HG02840 (cell line): ENCODE measurements at regions not wholly inside any gene's neighbourhood (a gene's known extent, or its start where the extent isn't known, plus 50 kb on each side); places are given as distances from the start of the nearest gene placed in this dataset.

Source experiments
- ATAC-seq: cut with Tn5 transposase; IDR thresholded peaks from one replicate; pipeline ENCODE4 v1.9.1; 2021; ENCODE audit warnings: mild to moderate bottlenecking, moderate library complexity, moderate number of reproducible peaks; ENCODE audit not compliant: unreplicated experiment, low FRiP score

GRCh38 chr13:106143930-106144709, 391.3 kb downstream of the EFNB2 start:
- no peak for ATAC-seq

GRCh38 chr13:106143392-106143791, 392.1 kb downstream of the EFNB2 start:
- ATAC-seq, result no peak

- no peak for ATAC-seq
Measured at GRCh38 chr13:106140476-106140875, 395.0 kb downstream of the EFNB2 start.

- no peak for ATAC-seq
Measured at GRCh38 chr13:106139942-106140341, 395.5 kb downstream of the EFNB2 start.

GRCh38 chr13:106139377-106139776, 396.1 kb downstream of the EFNB2 start:
- no peak for ATAC-seq

- ATAC-seq, result no peak
Measured at GRCh38 chr13:106138620-106139019, 396.8 kb downstream of the EFNB2 start.

- no peak for ATAC-seq
Measured at GRCh38 chr13:106133025-106133424, 402.4 kb downstream of the EFNB2 start.

- ATAC-seq, result no peak
Measured at GRCh38 chr13:106132216-106132615, 403.2 kb downstream of the EFNB2 start.

GRCh38 chr13:106129993-106130392, 405.5 kb downstream of the EFNB2 start:
- ATAC-seq, result no peak

- ATAC-seq, result no peak
Measured at GRCh38 chr13:106129273-106129672, 406.2 kb downstream of the EFNB2 start.

GRCh38 chr13:106122234-106122633, 413.2 kb downstream of the EFNB2 start:
- ATAC-seq, result no peak

- ATAC-seq, result no peak
Measured at GRCh38 chr13:106121173-106121754, 414.2 kb downstream of the EFNB2 start.

- ATAC-seq, result no peak
Measured at GRCh38 chr13:106118996-106119395, 416.5 kb downstream of the EFNB2 start.

- no peak for ATAC-seq
Measured at GRCh38 chr13:106118050-106118449, 417.4 kb downstream of the EFNB2 start.

GRCh38 chr13:106117640-106118039, 417.8 kb downstream of the EFNB2 start:
- no peak for ATAC-seq

GRCh38 chr13:106117035-106117434, 418.4 kb downstream of the EFNB2 start:
- no peak for ATAC-seq

- no peak for ATAC-seq
Measured at GRCh38 chr13:106115081-106115480, 420.4 kb downstream of the EFNB2 start.

- no peak for ATAC-seq
Measured at GRCh38 chr13:106113796-106114195, 421.7 kb downstream of the EFNB2 start.

- no peak for ATAC-seq
Measured at GRCh38 chr13:106112191-106112590, 423.3 kb downstream of the EFNB2 start.

- ATAC-seq, result no peak
Measured at GRCh38 chr13:106110241-106110855, 425.1 kb downstream of the EFNB2 start.

GRCh38 chr13:106109391-106109791, 426.1 kb downstream of the EFNB2 start:
- no peak for ATAC-seq

- ATAC-seq, result no peak
Measured at GRCh38 chr13:106108346-106108745, 427.1 kb downstream of the EFNB2 start.
